SK-N-SH (cell line): ENCODE measurements at regions not wholly inside any gene's neighbourhood (a gene's known extent, or its start where the extent isn't known, plus 50 kb on each side); places are given as distances from the start of the nearest gene placed in this dataset.
A peak's percentile ranks its signal among the peaks of the same experiment; 100 is the strongest.

Source experiments
- CTCF ChIA-PET: fragments of 300-600, 350-600 bp; formaldehyde crosslinking; extraction: SDS; loops from one replicate; lab custom pipeline; 2021; lab: Yijun Ruan, JAX
- POLR2A ChIA-PET: fragments of 350-600 bp; sonication (Branson Sonifier 250); formaldehyde crosslinking; extraction: SDS; loops from one replicate; lab custom pipeline; 2020; ENCODE audit warnings: antibody characterized with exemption, inconsistent platforms; lab: Yijun Ruan, JAX
- DNase-seq: peaks from one replicate; pipeline ENCODE4 v3.0.0; 2012
- H2AFZ ChIP-seq: fragments of 200-600 bp; sonication (generic); 2 replicates; pipeline ENCODE4 v1.8.1; 2016; ENCODE audit warnings: antibody characterized with exemption, mild to moderate bottlenecking, low read depth
- H3F3A ChIP-seq: fragments of 200-600 bp; sonication (generic); replicated peaks from 2 replicates; pipeline ENCODE3; 2016; ENCODE audit warnings: antibody characterized with exemption, mild to moderate bottlenecking; ENCODE audit not compliant: insufficient read depth
- H3K27ac ChIP-seq, 2 experiments: fragments of 200-500 bp in 1 of 2; fragments of 200-600 bp in 1 of 2; sonication (Bioruptor generic) in 1 of 2; sonication (generic), shearing (Covaris generic) in 1 of 2; 2 replicates each; pipeline versions ENCODE4 v1.5.1 to v1.6.1; 2014 to 2016; ENCODE audit warnings: low read depth in 2 of 2, inconsistent platforms in 1 of 2, low read length in 1 of 2, mild to moderate bottlenecking in 1 of 2, mixed read lengths in 1 of 2
- H3K27me3 ChIP-seq: fragments of 200-600 bp; sonication (generic), shearing (Covaris generic); 2 replicates; pipeline ENCODE4 v1.6.1; 2016; ENCODE audit warnings: mixed run types; ENCODE audit not compliant: insufficient read depth
- H3K36me3 ChIP-seq, 2 experiments: fragments of 200-500 bp in 1 of 2; fragments of 200-600 bp in 1 of 2; sonication (Bioruptor generic) in 1 of 2; sonication (generic) in 1 of 2; replicated peaks in 1 of 2; 2 replicates each; pipeline versions ENCODE3 to v1.5.1; 2014 to 2016; ENCODE audit warnings: low read length in 1 of 2, mild to moderate bottlenecking in 1 of 2; ENCODE audit not compliant: insufficient read depth in 2 of 2, control insufficient read depth in 1 of 2
- H3K4me1 ChIP-seq, 2 experiments: fragments of 200-500 bp in 1 of 2; fragments of 200-600 bp in 1 of 2; sonication (Bioruptor generic) in 1 of 2; sonication (generic), shearing (Covaris generic) in 1 of 2; 2 replicates each; pipeline versions ENCODE4 v1.5.1 to v1.6.1; 2014 to 2016; ENCODE audit warnings: low read depth in 1 of 2, low read length in 1 of 2, mixed run types in 1 of 2; ENCODE audit not compliant: insufficient read depth in 2 of 2, control insufficient read depth in 1 of 2
- H3K4me2 ChIP-seq: fragments of 200-600 bp; sonication (generic), shearing (Covaris generic); 2 replicates; pipeline ENCODE4 v1.6.1; 2017; ENCODE audit warnings: mixed run types
- H3K4me3 ChIP-seq, 2 experiments: fragments of 200-500 bp in 1 of 2; fragments of 200-600 bp in 1 of 2; sonication (Bioruptor generic) in 1 of 2; sonication (generic), shearing (Covaris generic) in 1 of 2; 2 replicates each; pipeline versions ENCODE4 v1.5.1 to v1.8.1; 2014 to 2016; ENCODE audit warnings: low read depth in 2 of 2, inconsistent platforms in 1 of 2, low read length in 1 of 2, mild to moderate bottlenecking in 1 of 2, mixed read lengths in 1 of 2, moderate library complexity in 1 of 2
- H3K79me2 ChIP-seq: fragments of 200-600 bp; sonication (generic); 2 replicates; pipeline ENCODE4 v1.8.1; 2017; ENCODE audit warnings: mild to moderate bottlenecking; ENCODE audit not compliant: insufficient read depth
- H3K9ac ChIP-seq: fragments of 200-600 bp; sonication (generic); 2 replicates; pipeline ENCODE4 v1.6.1; 2017; ENCODE audit warnings: mixed run types
- H3K9me2 ChIP-seq: fragments of 200-600 bp; sonication (generic); 2 replicates; pipeline ENCODE4 v1.6.1; 2017; ENCODE audit warnings: mixed run types
- H3K9me3 ChIP-seq: fragments of 200-600 bp; sonication (generic); 2 replicates; pipeline ENCODE4 v1.6.1; 2017; ENCODE audit warnings: mixed run types, mild to moderate bottlenecking, moderate library complexity
- H4K20me1 ChIP-seq: fragments of 200-600 bp; sonication (generic); 2 replicates; pipeline ENCODE4 v1.6.1; 2017; ENCODE audit warnings: mild to moderate bottlenecking, mixed run types; ENCODE audit not compliant: insufficient read depth
- ELF1 ChIP-seq: IDR thresholded peaks from 2 replicates; pipeline ENCODE4 v1.4.0; 2012
- EP300 ChIP-seq, 2 experiments: IDR thresholded peaks; 2 replicates each; pipeline versions ENCODE4 v1.4.0 to v1.6.1; 2012; ENCODE audit warnings: borderline replicate concordance in 1 of 2, low read depth in 1 of 2, low read length in 1 of 2
- EZH2phosphoT487 ChIP-seq: fragments of 200-600 bp; sonication (generic); IDR thresholded peaks from 2 replicates; pipeline ENCODE4 v1.6.1; 2017; ENCODE audit warnings: low read depth, mixed run types, mild to moderate bottlenecking, antibody characterized with exemption, moderate library complexity, borderline replicate concordance
- FOSL2 ChIP-seq: IDR thresholded peaks from 2 replicates; pipeline ENCODE4 v1.4.0; 2012; ENCODE audit warnings: low read depth, mild to moderate bottlenecking, moderate library complexity, borderline replicate concordance
- FOXJ3 ChIP-seq: sonication (generic); formaldehyde crosslinking; IDR thresholded peaks from 2 replicates; pipeline ENCODE4 v1.5.1; 2020; ENCODE audit warnings: mild to moderate bottlenecking, missing genetic modification reagents
- FOXM1 ChIP-seq: IDR thresholded peaks from 2 replicates; pipeline ENCODE4 v1.4.0; 2012; ENCODE audit warnings: low read depth, mild to moderate bottlenecking
- JUND ChIP-seq: IDR thresholded peaks from 2 replicates; pipeline ENCODE4 v1.4.0; 2012
- NFIC ChIP-seq: IDR thresholded peaks from 2 replicates; pipeline ENCODE4 v1.4.0; 2012; ENCODE audit warnings: borderline replicate concordance
- NRF1 ChIP-seq: IDR thresholded peaks from 2 replicates; pipeline ENCODE4 v1.6.1; 2012; ENCODE audit warnings: low read depth, mild to moderate bottlenecking, low read length
- POLR2AphosphoS5 ChIP-seq: IDR thresholded peaks from 2 replicates; pipeline ENCODE4 v1.6.1; 2012; ENCODE audit warnings: low read depth, low read length
- RAD21 ChIP-seq: IDR thresholded peaks from 2 replicates; pipeline ENCODE4 v1.6.1; 2012; ENCODE audit warnings: mild to moderate bottlenecking, low read length
- RXRA ChIP-seq: IDR thresholded peaks from 2 replicates; pipeline ENCODE4 v1.4.0; 2012; ENCODE audit warnings: low read depth, mild to moderate bottlenecking, borderline replicate concordance
- SMC3 ChIP-seq: IDR thresholded peaks from 2 replicates; pipeline ENCODE4 v1.6.1; 2012; ENCODE audit warnings: low read depth, low read length, improper control_type of control experiment
- TCF12 ChIP-seq: IDR thresholded peaks from 2 replicates; pipeline ENCODE4 v1.4.0; 2012
- TEAD4 ChIP-seq: IDR thresholded peaks from 2 replicates; pipeline ENCODE4 v1.4.0; 2012; ENCODE audit warnings: mild to moderate bottlenecking, borderline replicate concordance; ENCODE audit not compliant: insufficient read depth
- WGBS: methylation state at CpG from one replicate; pipeline ENCODE4 v1.1.6; 2017; ENCODE audit warnings: low lambda C conversion rate; 5-methylcytosine and 5-hydroxymethylcytosine counted together
- TF ChIP-seq, protein P1 (sequence below): IDR thresholded peaks from 2 replicates; pipeline ENCODE4 v1.4.0; 2012; ENCODE audit warnings: low read depth, borderline replicate concordance
- TF ChIP-seq, protein P2 (sequence below): IDR thresholded peaks from 2 replicates; pipeline ENCODE4 v1.4.0; 2012; ENCODE audit warnings: low read depth
- TF ChIP-seq, protein P3 (sequence below): IDR thresholded peaks from 2 replicates; pipeline ENCODE4; 2012
- TF ChIP-seq, protein P4 (sequence below): fragments of 150-350 bp; IDR thresholded peaks from 2 replicates; pipeline ENCODE4 v1.6.1; 2017; ENCODE audit warnings: antibody characterized with exemption, low read length, low read depth, borderline replicate concordance

DNA sequence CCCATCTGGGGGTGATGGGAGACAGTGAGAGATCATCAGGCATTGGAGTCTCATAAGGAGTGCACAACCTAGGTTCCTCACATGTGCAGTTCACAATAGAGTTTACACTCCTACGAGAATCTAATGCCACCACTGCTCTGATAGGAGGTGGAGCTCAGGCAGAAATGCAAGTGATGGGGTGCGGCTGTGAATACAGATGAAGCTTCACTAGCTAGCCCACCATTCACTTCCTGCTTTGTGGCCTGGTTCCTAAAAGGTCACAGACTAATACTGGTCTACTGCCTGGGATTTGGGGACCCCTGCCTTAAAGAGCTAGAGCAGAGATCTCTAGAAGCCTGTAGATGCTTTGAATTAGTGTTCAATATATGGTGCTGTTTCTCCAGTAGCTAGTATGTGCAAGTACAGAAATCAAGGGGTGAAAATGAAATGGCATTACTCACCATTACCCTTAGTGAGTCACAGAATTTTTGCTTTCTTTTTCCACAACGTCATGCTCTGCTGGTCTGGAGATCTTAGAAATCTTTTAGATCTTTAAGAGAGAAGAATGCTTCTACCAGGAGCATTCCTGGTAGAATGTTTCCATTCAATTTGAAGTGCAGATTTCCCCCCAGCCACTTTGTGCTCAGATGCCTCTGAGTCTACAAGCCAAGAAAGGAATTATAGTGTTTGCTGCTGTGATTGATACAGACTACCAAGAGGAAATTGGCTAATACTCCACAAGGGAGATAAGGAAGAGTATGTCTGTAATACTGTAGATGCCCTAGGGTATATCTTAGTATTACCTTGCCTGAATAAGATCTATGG lies 2301.2 kb downstream of the PCDH9 start:
- Histone ChIP-seq H3K9me3 (peaks cover 5% of the 10 kb centered on the region; the same call in 1 of the 2 replicates), H3K4me3 (no peak overlapping the region), H3K36me3 (no peaks in the 10 kb centered on the region), H3K9me2 (no peaks in the 10 kb centered on the region), H3K4me2 (peak overlapping the region; percentile 60), H3K4me1 (peaks cover 0 to 7% of the 10 kb centered on the region in 2 experiments; a peak in 2 of 4 replicates), H4K20me1 (no peaks in the 10 kb centered on the region), H2AFZ (peak overlapping the region; percentile 63; the same call in 1 of the 2 replicates), H3K79me2 (no peaks in the 10 kb centered on the region), H3K27ac (peak overlapping the region; percentile 53 to 82; a peak in 3 of 4 replicates), H3F3A (peaks cover 11% of the 10 kb centered on the region), H3K27me3 (no peaks in the 10 kb centered on the region), H3K9ac (no peak overlapping the region)
- 61% methylated on average over 3 of the region's 3 CpGs for WGBS
- ChIA-PET CTCF (no interaction called here), POLR2A (no interaction called here)
- peak in 1 of 2 experiments; percentile 90; a peak in 2 of 4 replicates for TF ChIP-seq EP300 (IDR thresholded peaks at IDR 0.05; ENCODE audit: borderline replicate concordance in 1 of 2, low read depth in 1 of 2, low read length in 1 of 2)
- peak; percentile 78; the same call in 1 of the 2 replicates for TF ChIP-seq TEAD4
- TF ChIP-seq TCF12, result peak; percentile 77
- TF ChIP-seq RXRA, result peak; percentile 49; the same call in 1 of the 2 replicates
- TF ChIP-seq, protein P1, sequence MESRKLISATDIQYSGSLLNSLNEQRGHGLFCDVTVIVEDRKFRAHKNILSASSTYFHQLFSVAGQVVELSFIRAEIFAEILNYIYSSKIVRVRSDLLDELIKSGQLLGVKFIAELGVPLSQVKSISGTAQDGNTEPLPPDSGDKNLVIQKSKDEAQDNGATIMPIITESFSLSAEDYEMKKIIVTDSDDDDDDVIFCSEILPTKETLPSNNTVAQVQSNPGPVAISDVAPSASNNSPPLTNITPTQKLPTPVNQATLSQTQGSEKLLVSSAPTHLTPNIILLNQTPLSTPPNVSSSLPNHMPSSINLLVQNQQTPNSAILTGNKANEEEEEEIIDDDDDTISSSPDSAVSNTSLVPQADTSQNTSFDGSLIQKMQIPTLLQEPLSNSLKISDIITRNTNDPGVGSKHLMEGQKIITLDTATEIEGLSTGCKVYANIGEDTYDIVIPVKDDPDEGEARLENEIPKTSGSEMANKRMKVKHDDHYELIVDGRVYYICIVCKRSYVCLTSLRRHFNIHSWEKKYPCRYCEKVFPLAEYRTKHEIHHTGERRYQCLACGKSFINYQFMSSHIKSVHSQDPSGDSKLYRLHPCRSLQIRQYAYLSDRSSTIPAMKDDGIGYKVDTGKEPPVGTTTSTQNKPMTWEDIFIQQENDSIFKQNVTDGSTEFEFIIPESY, result peak; percentile 22; the same call in 1 of the 2 replicates
- TF ChIP-seq FOXM1, result no peak
- TF ChIP-seq JUND, result peak; percentile 88
- TF ChIP-seq, protein P2, sequence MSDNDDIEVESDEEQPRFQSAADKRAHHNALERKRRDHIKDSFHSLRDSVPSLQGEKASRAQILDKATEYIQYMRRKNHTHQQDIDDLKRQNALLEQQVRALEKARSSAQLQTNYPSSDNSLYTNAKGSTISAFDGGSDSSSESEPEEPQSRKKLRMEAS, result peak; percentile 49; the same call in 1 of the 2 replicates
- TF ChIP-seq FOSL2, result peak; percentile 91
- peak; percentile 46 for TF ChIP-seq NFIC
- TF ChIP-seq FOXJ3 (CRISPR knock-in tag), result no peak
- TF ChIP-seq, protein P3, sequence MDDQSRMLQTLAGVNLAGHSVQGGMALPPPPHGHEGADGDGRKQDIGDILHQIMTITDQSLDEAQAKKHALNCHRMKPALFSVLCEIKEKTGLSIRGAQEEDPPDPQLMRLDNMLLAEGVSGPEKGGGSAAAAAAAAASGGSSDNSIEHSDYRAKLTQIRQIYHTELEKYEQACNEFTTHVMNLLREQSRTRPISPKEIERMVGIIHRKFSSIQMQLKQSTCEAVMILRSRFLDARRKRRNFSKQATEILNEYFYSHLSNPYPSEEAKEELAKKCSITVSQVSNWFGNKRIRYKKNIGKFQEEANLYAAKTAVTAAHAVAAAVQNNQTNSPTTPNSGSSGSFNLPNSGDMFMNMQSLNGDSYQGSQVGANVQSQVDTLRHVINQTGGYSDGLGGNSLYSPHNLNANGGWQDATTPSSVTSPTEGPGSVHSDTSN, result peak; percentile 57
- TF ChIP-seq RAD21, result no peak
- DNase-seq, result no peak

- Histone ChIP-seq H3F3A (peaks cover 11% of the 10 kb centered on the region), H3K9me3 (no peaks in the 10 kb centered on the region), H4K20me1 (no peaks in the 10 kb centered on the region), H3K9me2 (no peaks in the 10 kb centered on the region), H2AFZ (no peak overlapping the region), H3K9ac (no peak overlapping the region), H3K4me3 (no peak overlapping the region), H3K27ac (no peak overlapping the region), H3K4me2 (no peak overlapping the region), H3K4me1 (peaks cover 0 to 7% of the 10 kb centered on the region in 2 experiments; a peak in 2 of 4 replicates), H3K79me2 (no peaks in the 10 kb centered on the region), H3K36me3 (no peaks in the 10 kb centered on the region), H3K27me3 (no peaks in the 10 kb centered on the region)
- ChIA-PET POLR2A (interaction anchor here (0.9 kb wide), 1 partner anchor 10 kb away, joined by 3 read pairs; no protein-coding TSS in a partner anchor), CTCF (no interaction called here)
- DNase-seq, result no peak
- 97% methylated on average over 14 of the region's 22 CpGs for WGBS
- no peak for TF ChIP-seq EP300 (IDR thresholded peaks at IDR 0.05; ENCODE audit: borderline replicate concordance in 1 of 2, low read depth in 1 of 2, low read length in 1 of 2)
- TF ChIP-seq ELF1, result no peak
- TF ChIP-seq FOXJ3 (CRISPR knock-in tag), result no peak
- no peak for TF ChIP-seq TCF12
- TF ChIP-seq, protein P1, result no peak
- no peak for TF ChIP-seq POLR2AphosphoS5
- no peak for TF ChIP-seq NRF1
- TF ChIP-seq, protein P4, sequence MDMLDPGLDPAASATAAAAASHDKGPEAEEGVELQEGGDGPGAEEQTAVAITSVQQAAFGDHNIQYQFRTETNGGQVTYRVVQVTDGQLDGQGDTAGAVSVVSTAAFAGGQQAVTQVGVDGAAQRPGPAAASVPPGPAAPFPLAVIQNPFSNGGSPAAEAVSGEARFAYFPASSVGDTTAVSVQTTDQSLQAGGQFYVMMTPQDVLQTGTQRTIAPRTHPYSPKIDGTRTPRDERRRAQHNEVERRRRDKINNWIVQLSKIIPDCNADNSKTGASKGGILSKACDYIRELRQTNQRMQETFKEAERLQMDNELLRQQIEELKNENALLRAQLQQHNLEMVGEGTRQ, result no peak
- no peak for TF ChIP-seq SMC3
- no peak for TF ChIP-seq EZH2phosphoT487
- TF ChIP-seq FOSL2, result no peak
Measured at GRCh38 chr13:64925727-64926126, 2304.4 kb downstream of the PCDH9 start.
